Tibial nerve (tissue), 4 donors: ENCODE measurements at regions not wholly inside any gene's neighbourhood (a gene's known extent, or its start where the extent isn't known, plus 50 kb on each side); places are given as distances from the start of the nearest gene placed in this dataset.

ENCODE experiments used
- DNase-seq, 2 donors: peaks; one replicate each; pipeline ENCODE4 v3.0.0-alpha.2; 2019; ENCODE audit warnings: low spot score in 2 of 2
- H3K27ac ChIP-seq, 4 donors: fragments of 200-600 bp; sonication (generic) in 3 of 4; one replicate each; pipeline ENCODE4 v1.5.1; 2017 to 2019; ENCODE audit warnings: mild to moderate bottlenecking in 1 of 4
- H3K27me3 ChIP-seq, 2 donors: fragments of 200-600 bp; sonication (generic) in 1 of 2; one replicate each; pipeline versions ENCODE4 v1.5.1 to v1.6.0; 2017 to 2019
- H3K36me3 ChIP-seq, 3 donors: fragments of 200-600 bp; sonication (generic); one replicate each; pipeline ENCODE4 v1.5.1; 2018 to 2019
- H3K4me1 ChIP-seq, 4 donors: fragments of 200-600 bp; sonication (generic) in 3 of 4; one replicate each; pipeline ENCODE4 v1.5.1; 2017 to 2019
- H3K4me3 ChIP-seq, 4 donors: fragments of 200-600 bp; sonication (generic) in 3 of 4; one replicate each; pipeline ENCODE4 v1.5.1; 2017 to 2019; ENCODE audit warnings: mild to moderate bottlenecking in 1 of 4, moderate library complexity in 1 of 4
- H3K9me3 ChIP-seq, 4 donors: fragments of 200-600 bp; sonication (generic) in 3 of 4; one replicate each; pipeline ENCODE4 v1.5.1; 2017 to 2019
- EP300 ChIP-seq, 2 donors: sonication (generic); formaldehyde crosslinking; IDR thresholded peaks; one replicate each; pipeline ENCODE4 v1.6.1; 2017; ENCODE audit warnings: antibody characterized with exemption in 2 of 2, mild to moderate bottlenecking in 1 of 2
- POLR2A ChIP-seq, 2 donors: fragments of 450-650 bp; IDR thresholded peaks; one replicate each; pipeline ENCODE4 v1.6.1; 2017; ENCODE audit warnings: antibody characterized with exemption in 2 of 2, mild to moderate bottlenecking in 2 of 2, moderate library complexity in 2 of 2
- WGBS, 2 donors: methylation state at CpG; one replicate each; pipeline ENCODE4 v1.1.5; 2018; 5-methylcytosine and 5-hydroxymethylcytosine counted together
- TF ChIP-seq, protein P1 (sequence below), 5 experiments: fragments of 200-600 bp in 3 of 5; fragments of 450-650 bp in 2 of 5; sonication (generic) in 3 of 5; IDR thresholded peaks; one replicate each; pipeline ENCODE4 v1.5.1; 2016 to 2019; ENCODE audit warnings: antibody characterized with exemption in 5 of 5, mild to moderate bottlenecking in 3 of 5, moderate library complexity in 2 of 5

- H3K4me3 ChIP-seq, result no peak overlapping the region
- no peak overlapping the region for H3K27ac ChIP-seq
- TF ChIP-seq, protein P1, sequence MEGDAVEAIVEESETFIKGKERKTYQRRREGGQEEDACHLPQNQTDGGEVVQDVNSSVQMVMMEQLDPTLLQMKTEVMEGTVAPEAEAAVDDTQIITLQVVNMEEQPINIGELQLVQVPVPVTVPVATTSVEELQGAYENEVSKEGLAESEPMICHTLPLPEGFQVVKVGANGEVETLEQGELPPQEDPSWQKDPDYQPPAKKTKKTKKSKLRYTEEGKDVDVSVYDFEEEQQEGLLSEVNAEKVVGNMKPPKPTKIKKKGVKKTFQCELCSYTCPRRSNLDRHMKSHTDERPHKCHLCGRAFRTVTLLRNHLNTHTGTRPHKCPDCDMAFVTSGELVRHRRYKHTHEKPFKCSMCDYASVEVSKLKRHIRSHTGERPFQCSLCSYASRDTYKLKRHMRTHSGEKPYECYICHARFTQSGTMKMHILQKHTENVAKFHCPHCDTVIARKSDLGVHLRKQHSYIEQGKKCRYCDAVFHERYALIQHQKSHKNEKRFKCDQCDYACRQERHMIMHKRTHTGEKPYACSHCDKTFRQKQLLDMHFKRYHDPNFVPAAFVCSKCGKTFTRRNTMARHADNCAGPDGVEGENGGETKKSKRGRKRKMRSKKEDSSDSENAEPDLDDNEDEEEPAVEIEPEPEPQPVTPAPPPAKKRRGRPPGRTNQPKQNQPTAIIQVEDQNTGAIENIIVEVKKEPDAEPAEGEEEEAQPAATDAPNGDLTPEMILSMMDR (IDR thresholded peaks at IDR 0.05), result no peak
- TF ChIP-seq POLR2A (IDR thresholded peaks at IDR 0.05), result no peak
- no peak for TF ChIP-seq EP300 (IDR thresholded peaks at IDR 0.05)
- H3K36me3 ChIP-seq, result no peaks in the 10 kb centered on the region
- H3K27me3 ChIP-seq, result no peaks in the 10 kb centered on the region
- WGBS, 2 donors, result 76 to 77% methylated on average over 1 of the region's 1 CpG
- no peak for DNase-seq
- H3K4me1 ChIP-seq, result no peaks in the 10 kb centered on the region
- no peaks in the 10 kb centered on the region for H3K9me3 ChIP-seq
These were observed 129.8 kb upstream of the SLC24A2 start for GRCh38 chr9:19918630-19919029.

DNA sequence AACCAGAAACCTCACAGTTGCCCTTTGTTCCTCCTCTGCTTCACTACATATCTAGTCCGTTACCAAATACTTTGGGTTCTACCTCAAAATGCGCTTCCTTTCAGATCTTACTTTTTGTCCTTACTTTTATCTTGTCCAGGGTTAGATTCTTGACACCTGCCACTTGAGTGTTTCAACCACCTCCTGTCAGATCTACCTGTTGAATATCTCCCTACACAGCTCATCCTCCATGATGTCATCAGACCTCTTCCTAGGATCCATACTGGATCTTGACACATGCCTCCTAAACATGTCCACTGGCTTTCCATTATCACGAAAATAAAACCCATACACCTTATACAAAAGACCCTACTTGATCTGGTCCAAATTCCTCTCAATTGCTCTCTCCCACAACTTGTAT, 125.2 kb upstream of the SLC24A2 start:
- H3K9me3 ChIP-seq, result no peaks in the 10 kb centered on the region
- H3K36me3 ChIP-seq, result no peaks in the 10 kb centered on the region
- H3K27ac ChIP-seq, result no peak overlapping the region
- H3K4me1 ChIP-seq, result no peaks in the 10 kb centered on the region
- H3K4me3 ChIP-seq, result no peak overlapping the region
- DNase-seq, result no peak
- TF ChIP-seq POLR2A (IDR thresholded peaks at IDR 0.05), result no peak
- TF ChIP-seq EP300 (IDR thresholded peaks at IDR 0.05), result no peak
- TF ChIP-seq, protein P1 (IDR thresholded peaks at IDR 0.05), result no peak
- H3K27me3 ChIP-seq, result no peaks in the 10 kb centered on the region
- WGBS, 2 donors, result 92 to 99% methylated on average over 3 of the region's 3 CpGs

DNA sequence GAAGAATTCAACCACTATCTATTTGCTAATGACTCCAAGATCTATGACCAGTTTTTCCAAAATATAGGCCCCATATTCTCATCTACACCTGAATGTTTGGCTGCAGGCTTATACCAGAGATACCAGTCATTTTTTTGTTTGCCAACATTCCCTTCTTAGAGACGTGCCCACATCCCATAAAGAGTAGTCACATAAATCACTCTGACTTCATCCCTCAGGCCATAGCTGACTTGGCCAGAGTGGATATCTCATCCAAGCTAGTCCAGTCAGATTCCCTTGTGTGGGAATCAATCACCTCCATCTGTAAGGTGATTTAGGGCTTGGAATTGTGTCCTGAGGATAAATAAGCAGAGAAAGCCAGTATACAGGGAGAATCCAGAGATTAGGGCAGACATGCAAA, 124.3 kb upstream of the SLC24A2 start:
- no peaks in the 10 kb centered on the region for H3K4me1 ChIP-seq
- TF ChIP-seq EP300 (IDR thresholded peaks at IDR 0.05) (no peak), POLR2A (IDR thresholded peaks at IDR 0.05) (no peak)
- TF ChIP-seq, protein P1 (IDR thresholded peaks at IDR 0.05), result no peak
- H3K4me3 ChIP-seq, result no peak overlapping the region
- no peaks in the 10 kb centered on the region for H3K27me3 ChIP-seq
- no peak overlapping the region for H3K27ac ChIP-seq
- no peaks in the 10 kb centered on the region for H3K36me3 ChIP-seq
- DNase-seq, result no peak
- 45 to 48% methylated on average over 1 of the region's 1 CpG for WGBS, 2 donors
- H3K9me3 ChIP-seq, result no peaks in the 10 kb centered on the region

DNA sequence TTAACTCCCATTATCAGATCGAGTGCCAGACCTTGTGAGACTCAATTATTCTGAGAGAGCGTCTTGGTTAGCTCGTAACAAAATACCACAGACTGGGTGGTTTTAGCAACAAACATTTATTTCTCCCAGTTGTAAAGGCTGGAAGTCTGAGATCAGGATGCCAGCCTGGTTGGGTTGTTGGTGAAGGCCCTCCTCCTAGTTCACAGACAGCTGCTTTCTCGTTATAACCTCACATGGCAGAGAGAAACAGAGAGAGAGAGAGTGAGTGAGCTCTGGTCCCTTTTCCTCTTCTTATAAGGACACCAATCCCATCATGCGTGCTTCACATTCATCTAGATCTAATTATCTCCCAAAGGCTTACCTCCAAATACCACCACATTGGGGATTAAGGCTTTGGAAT, 114.2 kb upstream of the SLC24A2 start:
- H3K27ac ChIP-seq, result no peak overlapping the region
- H3K36me3 ChIP-seq, result no peaks in the 10 kb centered on the region
- no peaks in the 10 kb centered on the region for H3K27me3 ChIP-seq
- no peaks in the 10 kb centered on the region for H3K4me1 ChIP-seq
- WGBS, 2 donors, result 72 to 76% methylated on average over 5 of the region's 5 CpGs
- no peak for DNase-seq
- no peaks in the 10 kb centered on the region for H3K9me3 ChIP-seq
- TF ChIP-seq, protein P1 (IDR thresholded peaks at IDR 0.05), result no peak
- TF ChIP-seq POLR2A (IDR thresholded peaks at IDR 0.05) (no peak), EP300 (IDR thresholded peaks at IDR 0.05) (no peak)
- no peak overlapping the region for H3K4me3 ChIP-seq

GRCh38 chr9:19901586-19901985, 112.7 kb upstream of the SLC24A2 start:
- H3K27ac ChIP-seq, result no peak overlapping the region
- H3K36me3 ChIP-seq, result no peaks in the 10 kb centered on the region
- no peak overlapping the region for H3K4me3 ChIP-seq
- TF ChIP-seq EP300 (IDR thresholded peaks at IDR 0.05) (no peak), POLR2A (IDR thresholded peaks at IDR 0.05) (no peak)
- TF ChIP-seq, protein P1 (IDR thresholded peaks at IDR 0.05), result no peak
- H3K9me3 ChIP-seq, result no peaks in the 10 kb centered on the region
- no peak for DNase-seq
- H3K27me3 ChIP-seq, result no peaks in the 10 kb centered on the region
- WGBS, 2 donors, result 77 to 79% methylated on average over 3 of the region's 3 CpGs
- no peaks in the 10 kb centered on the region for H3K4me1 ChIP-seq
